Esophagus squamous epithelium (tissue), 5 donors: ENCODE measurements at regions not wholly inside any gene's neighbourhood (a gene's known extent, or its start where the extent isn't known, plus 50 kb on each side); places are given as distances from the start of the nearest gene placed in this dataset.

ENCODE experiments used
- DNase-seq: peaks from one replicate; lab custom pipeline; 2025; lab: John Stamatoyannopoulos, UW
- H3K27ac ChIP-seq, 4 donors: fragments of 200-600 bp; sonication (generic); one replicate each; pipeline ENCODE4 v1.5.1; 2016 to 2019; ENCODE audit warnings: mild to moderate bottlenecking in 1 of 4
- H3K27me3 ChIP-seq, 4 donors: fragments of 200-600 bp; sonication (generic); 1 replicate in 3 of 4; 2 replicates in 1 of 4; pipeline versions ENCODE4 v1.5.1 to v1.6.0; 2017 to 2021; ENCODE audit warnings: antibody characterized with exemption in 1 of 4
- H3K36me3 ChIP-seq, 3 donors: fragments of 200-600 bp; sonication (generic); one replicate each; pipeline ENCODE4 v1.5.1; 2016 to 2019
- H3K4me1 ChIP-seq, 3 donors: fragments of 200-600 bp; sonication (generic); one replicate each; pipeline ENCODE4 v1.5.1; 2017 to 2019
- H3K4me3 ChIP-seq, 4 donors: fragments of 200-600 bp; sonication (generic); 1 replicate in 3 of 4; 2 replicates in 1 of 4; pipeline ENCODE4 v1.5.1; 2016 to 2019; ENCODE audit warnings: mild to moderate bottlenecking in 2 of 4, moderate library complexity in 1 of 4
- H3K9me3 ChIP-seq, 3 donors: fragments of 200-600 bp; sonication (generic); one replicate each; pipeline ENCODE4 v1.5.1; 2016 to 2019
- POLR2A ChIP-seq, 4 donors: fragments of 450-650 bp; IDR thresholded peaks; one replicate each; pipeline ENCODE4 v1.6.1; 2017; ENCODE audit warnings: antibody characterized with exemption in 4 of 4, mild to moderate bottlenecking in 4 of 4, moderate library complexity in 3 of 4
- WGBS, 2 donors: methylation state at CpG; one replicate each; pipeline ENCODE4 v1.1.5; 2018; 5-methylcytosine and 5-hydroxymethylcytosine counted together
- intact Hi-C: fragments of 100-400 bp; cut with DNase I; formaldehyde crosslinking; loops from one replicate; pipeline ENCODE4 v1.15.0; 2022
- TF ChIP-seq, protein P1 (sequence below), 6 experiments: fragments of 450-650 bp in 4 of 6; fragments of 200-600 bp in 2 of 6; sonication (generic) in 2 of 6; IDR thresholded peaks; one replicate each; pipeline ENCODE4 v1.5.1; 2016 to 2019; ENCODE audit warnings: antibody characterized with exemption in 6 of 6, mild to moderate bottlenecking in 4 of 6, moderate library complexity in 4 of 6
- donor health status: DM: yes; HTN: yes; CAD: no.

- TF ChIP-seq POLR2A (IDR thresholded peaks at IDR 0.05) = no peak
- TF ChIP-seq, protein P1, sequence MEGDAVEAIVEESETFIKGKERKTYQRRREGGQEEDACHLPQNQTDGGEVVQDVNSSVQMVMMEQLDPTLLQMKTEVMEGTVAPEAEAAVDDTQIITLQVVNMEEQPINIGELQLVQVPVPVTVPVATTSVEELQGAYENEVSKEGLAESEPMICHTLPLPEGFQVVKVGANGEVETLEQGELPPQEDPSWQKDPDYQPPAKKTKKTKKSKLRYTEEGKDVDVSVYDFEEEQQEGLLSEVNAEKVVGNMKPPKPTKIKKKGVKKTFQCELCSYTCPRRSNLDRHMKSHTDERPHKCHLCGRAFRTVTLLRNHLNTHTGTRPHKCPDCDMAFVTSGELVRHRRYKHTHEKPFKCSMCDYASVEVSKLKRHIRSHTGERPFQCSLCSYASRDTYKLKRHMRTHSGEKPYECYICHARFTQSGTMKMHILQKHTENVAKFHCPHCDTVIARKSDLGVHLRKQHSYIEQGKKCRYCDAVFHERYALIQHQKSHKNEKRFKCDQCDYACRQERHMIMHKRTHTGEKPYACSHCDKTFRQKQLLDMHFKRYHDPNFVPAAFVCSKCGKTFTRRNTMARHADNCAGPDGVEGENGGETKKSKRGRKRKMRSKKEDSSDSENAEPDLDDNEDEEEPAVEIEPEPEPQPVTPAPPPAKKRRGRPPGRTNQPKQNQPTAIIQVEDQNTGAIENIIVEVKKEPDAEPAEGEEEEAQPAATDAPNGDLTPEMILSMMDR (IDR thresholded peaks at IDR 0.05) = no peak
- whole genome bisulfite sequencing, 2 donors = 63 to 78% methylated on average over 1 of the region's 1 CpG
- H3K27me3 ChIP-seq = no peaks in the 10 kb centered on the region
- intact Hi-C loops = no loop called here
- no peaks in the 10 kb centered on the region for H3K4me1 ChIP-seq
- H3K36me3 ChIP-seq = no peaks in the 10 kb centered on the region
- no peak overlapping the region for H3K4me3 ChIP-seq
- H3K27ac ChIP-seq = no peak overlapping the region
- no peak for DNase-seq
- H3K9me3 ChIP-seq = no peaks in the 10 kb centered on the region
These were observed 433.4 kb downstream of the TMEM38B start for GRCh38 chr9:106127776-106128175.

- Histone ChIP-seq H3K4me3 (no peak overlapping the region), H3K36me3 (no peaks in the 10 kb centered on the region), H3K4me1 (no peaks in the 10 kb centered on the region), H3K9me3 (no peaks in the 10 kb centered on the region), H3K27ac (no peak overlapping the region), H3K27me3 (no peaks in the 10 kb centered on the region)
- WGBS, 2 donors = 83 to 90% methylated on average over 2 of the region's 2 CpGs
- DNase-seq = no peak
- TF ChIP-seq, protein P1 (IDR thresholded peaks at IDR 0.05) = no peak
- TF ChIP-seq POLR2A (IDR thresholded peaks at IDR 0.05) = no peak
- intact Hi-C loops = no loop called here
These were observed 436.0 kb downstream of the TMEM38B start for GRCh38 chr9:106130374-106130773.

DNA sequence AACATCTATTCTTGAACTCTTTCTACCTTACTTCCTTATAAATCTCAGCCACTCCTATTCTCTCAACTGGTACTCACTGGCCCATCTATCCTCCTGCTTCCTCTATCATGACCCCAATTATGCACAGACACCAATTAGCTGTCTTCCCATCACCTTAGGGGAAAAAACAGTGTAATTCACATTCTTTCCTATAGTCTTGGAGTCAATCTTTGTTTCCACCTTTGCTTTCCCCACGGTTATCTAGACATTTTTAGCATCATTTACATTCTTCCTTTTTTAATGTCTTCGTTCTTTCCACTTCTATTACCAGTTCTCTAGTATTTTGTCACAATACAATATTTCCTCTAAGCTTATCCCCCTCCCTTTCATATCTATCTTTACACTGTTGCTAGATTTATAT is 449.4 kb downstream of the TMEM38B start:
- 53 to 60% methylated on average over 2 of the region's 2 CpGs for WGBS, 2 donors
- H3K4me1 ChIP-seq = no peaks in the 10 kb centered on the region
- no peak overlapping the region for H3K27ac ChIP-seq

GRCh38 chr9:106146066-106146840 is 451.9 kb downstream of the TMEM38B start:
- 54 to 62% methylated on average over 6 of the region's 6 CpGs for WGBS, 2 donors
- no peaks in the 10 kb centered on the region for H3K4me1 ChIP-seq
- H3K27ac ChIP-seq = no peak overlapping the region
- H3K27me3 ChIP-seq = no peaks in the 10 kb centered on the region
- H3K4me3 ChIP-seq = no peak overlapping the region
- TF ChIP-seq, protein P1 (IDR thresholded peaks at IDR 0.05) = no peak
- no peak for TF ChIP-seq POLR2A (IDR thresholded peaks at IDR 0.05)
- intact Hi-C loops = no loop called here
- H3K9me3 ChIP-seq = no peaks in the 10 kb centered on the region
- no peaks in the 10 kb centered on the region for H3K36me3 ChIP-seq
- no peak for DNase-seq

More for the DNA sequence above, 449.4 kb downstream of the TMEM38B start:
- DNase-seq = no peak
- H3K9me3 ChIP-seq = no peaks in the 10 kb centered on the region
- no peak overlapping the region for H3K4me3 ChIP-seq
- TF ChIP-seq, protein P1 (IDR thresholded peaks at IDR 0.05) = no peak
- TF ChIP-seq POLR2A (IDR thresholded peaks at IDR 0.05) = no peak
- H3K27me3 ChIP-seq = no peaks in the 10 kb centered on the region
- intact Hi-C loops = no loop called here
- no peaks in the 10 kb centered on the region for H3K36me3 ChIP-seq

- H3K27ac ChIP-seq = no peak overlapping the region
- intact Hi-C loops = no loop called here
- no peak for TF ChIP-seq POLR2A (IDR thresholded peaks at IDR 0.05)
- TF ChIP-seq, protein P1 (IDR thresholded peaks at IDR 0.05) = no peak
- no peaks in the 10 kb centered on the region for H3K36me3 ChIP-seq
- H3K27me3 ChIP-seq = no peaks in the 10 kb centered on the region
- H3K4me1 ChIP-seq = no peaks in the 10 kb centered on the region
- no peak for DNase-seq
- H3K4me3 ChIP-seq = no peak overlapping the region
- H3K9me3 ChIP-seq = no peaks in the 10 kb centered on the region
These were observed 452.5 kb downstream of the TMEM38B start for GRCh38 chr9:106146886-106147285.
